ENCODE measurements at regions not wholly inside any gene's neighbourhood (a gene's known extent, or its start where the extent isn't known, plus 50 kb on each side); places are given as distances from the start of the nearest gene placed in this dataset.

DNA sequence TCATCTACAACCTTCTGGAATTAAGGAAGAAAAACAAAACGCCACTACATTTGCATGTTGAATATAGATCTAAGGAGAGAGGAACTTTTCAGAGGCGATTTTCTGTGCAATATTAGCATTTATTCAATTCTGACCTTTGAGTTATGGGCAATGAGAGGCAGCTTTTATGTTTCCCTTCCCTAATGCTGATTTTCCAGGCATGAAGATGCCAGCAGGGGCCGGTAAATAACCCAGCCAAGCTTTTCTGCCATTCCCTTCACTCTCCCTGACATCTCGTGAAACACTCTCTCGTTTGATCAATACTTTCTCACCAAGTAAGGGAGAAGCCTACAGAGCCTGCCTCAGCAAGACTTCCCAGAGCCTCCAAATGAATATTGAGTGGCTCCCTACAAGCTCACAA, 470.5 kb upstream of the GOT2 start:
- TF ChIP-seq, protein P1, sequence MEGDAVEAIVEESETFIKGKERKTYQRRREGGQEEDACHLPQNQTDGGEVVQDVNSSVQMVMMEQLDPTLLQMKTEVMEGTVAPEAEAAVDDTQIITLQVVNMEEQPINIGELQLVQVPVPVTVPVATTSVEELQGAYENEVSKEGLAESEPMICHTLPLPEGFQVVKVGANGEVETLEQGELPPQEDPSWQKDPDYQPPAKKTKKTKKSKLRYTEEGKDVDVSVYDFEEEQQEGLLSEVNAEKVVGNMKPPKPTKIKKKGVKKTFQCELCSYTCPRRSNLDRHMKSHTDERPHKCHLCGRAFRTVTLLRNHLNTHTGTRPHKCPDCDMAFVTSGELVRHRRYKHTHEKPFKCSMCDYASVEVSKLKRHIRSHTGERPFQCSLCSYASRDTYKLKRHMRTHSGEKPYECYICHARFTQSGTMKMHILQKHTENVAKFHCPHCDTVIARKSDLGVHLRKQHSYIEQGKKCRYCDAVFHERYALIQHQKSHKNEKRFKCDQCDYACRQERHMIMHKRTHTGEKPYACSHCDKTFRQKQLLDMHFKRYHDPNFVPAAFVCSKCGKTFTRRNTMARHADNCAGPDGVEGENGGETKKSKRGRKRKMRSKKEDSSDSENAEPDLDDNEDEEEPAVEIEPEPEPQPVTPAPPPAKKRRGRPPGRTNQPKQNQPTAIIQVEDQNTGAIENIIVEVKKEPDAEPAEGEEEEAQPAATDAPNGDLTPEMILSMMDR (conservative IDR thresholded peaks at IDR 0.05; ENCODE audit: low read length): no peak
- H3K4me3 ChIP-seq (ENCODE audit: low read length): no peak overlapping the region
- DNase-seq (ENCODE audit: low read depth): no peak

DNA sequence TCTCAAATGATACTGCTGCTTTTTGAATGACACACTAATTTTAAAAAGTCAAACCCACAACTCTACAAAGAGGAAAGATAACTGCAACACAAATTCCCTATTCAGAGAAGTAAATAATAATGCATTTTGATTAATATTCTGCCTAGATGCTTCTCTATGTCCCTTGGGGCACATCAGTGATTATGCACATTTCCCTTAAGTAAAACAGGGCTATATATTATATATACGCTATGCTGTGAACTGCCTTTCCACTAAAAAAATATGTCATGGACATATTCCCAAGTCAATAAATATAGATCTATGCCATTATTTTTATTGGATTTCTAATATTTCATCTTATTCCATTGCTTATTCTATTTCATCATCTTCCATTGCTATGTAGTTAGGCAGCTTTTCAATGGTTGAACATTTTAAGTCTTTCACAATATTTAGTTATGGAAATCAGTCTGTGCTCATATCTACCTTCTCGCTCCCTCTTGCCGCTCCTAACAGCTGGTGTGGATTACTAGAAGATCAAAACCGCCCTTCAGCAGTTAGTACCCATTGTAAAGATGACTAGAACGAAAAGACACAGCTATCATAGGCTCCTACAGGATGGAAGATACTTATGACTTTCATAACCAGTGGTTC, 468.2 kb upstream of the GOT2 start:
- no peak for DNase-seq (ENCODE audit: low read depth)
- no peak overlapping the region for H3K4me3 ChIP-seq (ENCODE audit: low read length)
- TF ChIP-seq, protein P1 (conservative IDR thresholded peaks at IDR 0.05; ENCODE audit: low read length): no peak

DNA sequence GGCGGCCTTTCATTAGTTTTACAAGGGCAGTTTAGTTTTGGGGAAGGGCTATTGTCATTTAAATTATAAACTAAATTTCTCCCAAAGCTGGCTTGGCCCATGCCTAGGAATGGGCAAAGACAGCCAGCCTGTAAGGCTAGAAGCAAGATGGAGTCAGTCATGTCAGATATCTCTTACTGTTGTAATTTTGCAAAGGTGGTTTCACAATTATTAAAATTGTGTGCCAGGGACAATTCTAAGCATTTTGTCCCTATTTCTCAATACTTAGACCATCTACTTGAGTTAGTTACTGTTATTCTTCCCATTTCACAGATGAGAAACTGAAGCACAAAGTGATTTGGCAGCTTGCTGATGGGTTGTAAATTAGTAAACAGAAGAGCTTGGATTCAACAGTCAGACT, 467.7 kb upstream of the GOT2 start:
- DNase-seq (ENCODE audit: low read depth): no peak
- TF ChIP-seq, protein P1 (conservative IDR thresholded peaks at IDR 0.05; ENCODE audit: low read length): no peak
- H3K4me3 ChIP-seq (ENCODE audit: low read length): no peak overlapping the region

DNA sequence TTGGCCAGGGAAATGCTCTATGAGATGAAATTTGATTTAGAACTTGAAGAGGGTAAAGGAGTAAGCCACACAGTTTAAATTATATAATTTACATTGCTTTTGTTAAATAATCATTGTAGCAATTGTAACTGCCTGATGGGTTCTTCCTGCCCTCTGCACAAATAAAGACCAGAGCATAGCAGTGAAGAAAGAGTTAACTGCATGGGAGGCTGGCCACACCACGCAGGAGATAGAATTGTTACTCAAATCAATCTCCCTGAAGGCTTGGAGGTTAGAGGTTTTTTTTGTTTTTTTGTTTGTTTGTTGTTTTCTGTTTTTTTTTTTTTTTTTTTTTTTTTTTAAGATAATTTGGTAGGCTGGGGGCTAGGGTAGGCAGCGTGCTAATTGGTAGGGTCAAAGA, 467.0 kb upstream of the GOT2 start:
- H3K4me3 ChIP-seq (ENCODE audit: low read length): no peak overlapping the region
- TF ChIP-seq, protein P1 (conservative IDR thresholded peaks at IDR 0.05; ENCODE audit: low read length): no peak
- DNase-seq (ENCODE audit: low read depth): no peak

DNA sequence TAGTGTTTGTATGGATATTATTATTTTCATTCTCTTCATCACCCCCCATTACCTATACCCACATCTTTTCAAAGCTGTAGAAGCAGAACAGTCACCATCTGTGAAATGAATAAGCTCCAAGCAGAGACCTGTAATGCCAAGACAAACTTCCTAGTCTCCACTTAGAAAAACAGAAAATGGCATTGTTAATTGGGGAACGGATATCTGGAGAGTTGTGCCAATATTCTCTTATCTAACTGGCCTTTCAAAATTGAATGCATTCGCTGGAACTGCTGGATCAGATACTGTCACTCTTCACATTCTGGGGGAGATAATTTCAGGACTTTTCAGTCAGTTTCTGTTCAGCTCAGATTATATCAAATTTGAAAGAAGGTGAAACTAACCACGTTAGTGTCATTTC, 464.4 kb upstream of the GOT2 start:
- DNase-seq (ENCODE audit: low read depth): no peak
- no peak overlapping the region for H3K4me3 ChIP-seq (ENCODE audit: low read length)
- TF ChIP-seq, protein P1 (conservative IDR thresholded peaks at IDR 0.05; ENCODE audit: low read length): no peak

DNA sequence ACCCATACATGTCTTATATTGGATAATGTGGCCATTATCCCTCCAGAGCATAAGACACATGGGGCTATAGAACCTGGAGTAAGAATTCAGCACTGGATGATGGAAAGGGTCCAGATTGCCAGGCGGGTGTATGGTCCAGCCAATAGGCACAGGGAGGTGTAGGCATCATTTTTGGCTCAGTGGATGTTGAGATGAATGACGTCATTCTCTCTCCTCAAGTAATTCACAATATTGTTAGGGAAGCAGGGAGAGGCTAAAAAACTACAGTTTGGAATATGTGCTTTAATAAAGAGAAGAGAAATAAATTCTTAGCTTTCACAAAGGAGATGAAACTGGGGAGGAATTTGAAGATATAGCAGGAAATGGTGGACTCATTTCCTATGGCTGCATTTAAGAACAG, 461.1 kb upstream of the GOT2 start:
- no peak overlapping the region for H3K4me3 ChIP-seq (ENCODE audit: low read length)
- TF ChIP-seq, protein P1 (conservative IDR thresholded peaks at IDR 0.05; ENCODE audit: low read length): no peak
- DNase-seq (ENCODE audit: low read depth): no peak

DNA sequence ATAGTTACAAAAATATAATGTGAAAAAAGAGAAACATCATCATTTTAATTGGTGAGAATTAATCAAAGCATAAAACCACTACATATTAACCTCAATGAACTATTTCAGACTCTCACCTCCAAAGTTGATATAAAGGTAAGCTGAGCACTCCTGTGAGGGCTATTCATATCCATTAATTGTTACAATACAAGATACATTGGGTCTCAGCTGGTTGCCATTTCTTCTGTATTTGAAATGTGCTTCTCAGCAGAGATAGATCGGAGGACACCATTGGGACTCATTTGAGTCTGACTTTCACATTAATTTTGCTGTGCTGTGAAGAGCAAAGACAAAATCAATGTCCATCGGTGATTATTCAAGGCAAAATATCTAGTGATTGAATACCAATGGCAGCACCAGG, 459.5 kb upstream of the GOT2 start:
- no peak for DNase-seq (ENCODE audit: low read depth)
- no peak overlapping the region for H3K4me3 ChIP-seq (ENCODE audit: low read length)
- TF ChIP-seq, protein P1 (conservative IDR thresholded peaks at IDR 0.05; ENCODE audit: low read length): no peak

Data from AG10803 (cell line).